ENCODE measurements at regions not wholly inside any gene's neighbourhood (a gene's known extent, or its start where the extent isn't known, plus 50 kb on each side); places are given as distances from the start of the nearest gene placed in this dataset.

DNA sequence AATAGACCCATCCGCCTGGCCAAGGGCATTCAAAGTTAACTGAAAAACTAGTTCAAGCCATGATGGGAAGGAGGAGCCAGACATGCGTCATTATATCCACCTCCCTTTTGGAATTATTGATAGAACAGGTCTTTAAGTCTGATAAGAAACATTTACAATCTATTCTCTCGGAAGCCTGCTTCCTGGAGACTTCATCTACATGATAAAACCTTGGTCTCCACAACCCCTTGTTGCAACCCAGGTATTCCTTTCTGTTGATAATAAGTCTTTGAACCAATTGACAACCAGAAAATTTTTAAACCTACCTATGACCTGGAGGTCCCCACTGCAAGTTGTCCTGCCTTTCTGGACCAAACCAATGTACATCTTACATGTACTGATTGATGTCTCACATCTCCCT, 451.3 kb downstream of the NAF1 start:
- DNase-seq, result no peak

DNA sequence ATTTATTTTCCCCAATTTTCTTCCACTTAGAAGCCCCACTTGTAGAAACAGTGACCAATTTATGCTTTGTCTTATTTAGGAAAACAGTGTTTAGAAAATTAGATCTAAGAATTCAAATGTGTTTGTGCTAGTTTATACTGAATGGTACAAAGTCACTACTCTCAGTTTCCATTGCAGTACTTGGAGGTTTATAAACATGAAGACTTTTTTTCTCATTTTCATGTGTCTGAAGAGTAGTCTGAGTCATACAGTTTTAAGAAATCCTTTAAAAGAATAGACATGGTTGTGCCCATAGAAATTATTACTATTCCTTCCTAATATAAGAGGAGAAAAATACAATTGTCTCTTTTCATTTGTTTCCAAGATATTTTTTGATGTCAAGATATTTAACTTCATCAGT, 458.7 kb downstream of the NAF1 start:
- no peak for DNase-seq

DNA sequence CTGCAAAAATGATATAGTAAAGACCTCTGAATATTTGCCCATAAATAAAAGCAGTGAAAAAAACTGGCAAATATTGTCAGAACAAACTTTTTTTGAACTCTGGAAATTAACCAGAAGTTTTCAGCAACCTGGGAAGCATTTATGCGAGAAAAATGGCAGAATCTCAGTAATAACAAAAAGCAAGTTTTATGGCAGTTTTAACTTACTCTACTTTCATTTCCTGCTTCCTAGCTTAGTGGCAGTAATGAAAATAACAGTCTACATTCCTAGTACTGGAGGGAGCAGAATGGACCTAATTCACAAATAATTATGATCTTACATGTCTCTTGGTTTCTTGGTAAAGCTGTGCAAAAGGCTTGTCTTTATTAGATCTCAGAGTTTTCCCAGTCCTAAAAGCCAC, 460.1 kb downstream of the NAF1 start:
- DNase-seq, result no peak

DNA sequence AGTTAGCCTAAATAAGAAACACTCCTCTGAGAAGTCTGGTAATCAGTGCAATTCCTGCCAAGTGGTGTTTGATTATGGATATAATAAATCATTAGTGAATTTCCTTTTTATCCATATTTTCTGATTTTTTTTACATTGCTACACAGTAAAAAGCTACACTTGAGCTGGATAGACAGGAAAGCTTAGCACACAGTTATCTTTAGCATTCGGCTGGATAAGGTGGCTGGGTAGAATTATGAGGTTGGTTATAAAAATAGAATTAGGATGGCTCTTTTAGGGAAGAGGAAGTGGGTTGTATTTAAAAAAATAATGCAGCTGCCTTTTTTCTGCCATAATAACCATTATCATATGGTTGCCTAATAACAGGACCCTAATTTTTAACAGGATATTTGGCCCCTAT, 460.6 kb downstream of the NAF1 start:
- no peak for DNase-seq

DNA sequence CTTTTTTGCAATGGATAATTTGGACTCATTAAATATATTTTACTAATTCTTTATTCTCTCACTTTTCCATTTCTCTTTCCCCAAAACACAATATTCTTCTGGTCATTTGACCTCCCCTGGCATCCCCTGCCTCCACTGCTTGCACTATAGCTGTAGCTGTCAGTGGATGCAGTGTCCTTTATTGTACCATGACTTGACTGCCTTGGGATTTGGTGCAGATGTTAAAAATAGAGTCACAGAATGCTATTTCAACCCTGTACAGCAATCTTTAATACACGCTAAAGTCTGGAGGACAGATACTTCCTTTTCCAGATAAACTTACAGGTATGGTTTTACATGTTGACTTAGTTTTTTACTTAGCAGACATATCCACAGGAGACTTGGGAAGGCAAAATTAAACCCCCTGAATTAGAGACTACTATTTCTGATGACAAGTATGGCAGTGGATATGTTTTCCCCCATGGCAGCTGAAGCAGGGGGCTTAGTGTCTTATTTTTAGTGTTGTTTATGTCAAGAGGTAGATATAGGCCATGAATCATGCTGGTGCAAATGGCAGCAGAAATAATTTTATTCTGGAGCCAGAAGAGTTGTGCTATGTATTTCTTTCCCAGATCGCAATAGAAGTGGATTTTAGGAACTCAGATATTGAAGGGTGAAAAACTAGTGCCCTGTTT, 461.4 kb downstream of the NAF1 start:
- no peak for DNase-seq

DNA sequence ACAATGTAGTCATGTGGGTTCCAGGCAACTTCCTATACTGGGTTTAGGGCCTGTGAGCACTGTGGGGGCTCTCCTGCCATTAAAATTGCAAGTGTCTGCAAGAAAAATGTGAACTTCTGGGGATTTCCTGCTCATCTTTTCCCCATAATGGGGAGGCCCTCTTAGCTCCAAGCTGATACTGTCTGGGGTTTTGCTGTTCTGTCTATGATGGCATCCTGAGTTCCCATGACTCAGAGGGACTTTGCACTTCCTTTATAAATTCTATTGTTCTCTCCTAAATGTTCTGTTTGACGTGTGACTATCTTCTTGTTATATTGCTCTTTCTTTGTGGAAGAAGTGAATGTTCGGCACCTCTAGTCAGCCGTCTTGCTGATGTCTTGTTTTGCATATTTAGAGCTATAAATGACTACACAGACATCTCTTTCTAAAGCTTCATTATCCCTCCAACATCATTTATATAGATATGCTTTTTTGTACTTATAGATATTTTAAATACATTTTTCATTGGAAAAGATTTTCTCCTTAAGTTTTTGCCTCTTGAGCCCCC, 465.8 kb downstream of the NAF1 start:
- DNase-seq, result no peak

DNA sequence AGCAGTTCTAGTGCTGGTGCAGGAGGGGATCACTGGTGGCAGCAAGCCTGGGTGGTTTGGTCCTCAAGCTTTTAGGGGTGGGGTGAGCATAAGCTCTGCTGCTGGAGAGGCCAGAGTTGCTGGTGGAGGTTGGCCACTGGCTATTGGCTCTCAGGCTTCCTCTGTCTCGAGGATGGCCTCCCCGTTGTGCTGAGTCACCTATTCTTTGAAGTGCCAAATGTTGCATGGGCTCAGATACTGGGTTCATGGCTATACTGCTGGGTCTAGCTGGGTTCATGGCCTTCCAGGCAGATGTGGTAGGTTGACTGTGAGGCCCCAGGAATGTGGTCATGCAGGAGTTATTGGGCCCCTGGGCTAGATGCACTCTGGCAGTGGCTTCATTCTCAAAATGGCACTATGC, 466.3 kb downstream of the NAF1 start:
- no peak for DNase-seq

DNA sequence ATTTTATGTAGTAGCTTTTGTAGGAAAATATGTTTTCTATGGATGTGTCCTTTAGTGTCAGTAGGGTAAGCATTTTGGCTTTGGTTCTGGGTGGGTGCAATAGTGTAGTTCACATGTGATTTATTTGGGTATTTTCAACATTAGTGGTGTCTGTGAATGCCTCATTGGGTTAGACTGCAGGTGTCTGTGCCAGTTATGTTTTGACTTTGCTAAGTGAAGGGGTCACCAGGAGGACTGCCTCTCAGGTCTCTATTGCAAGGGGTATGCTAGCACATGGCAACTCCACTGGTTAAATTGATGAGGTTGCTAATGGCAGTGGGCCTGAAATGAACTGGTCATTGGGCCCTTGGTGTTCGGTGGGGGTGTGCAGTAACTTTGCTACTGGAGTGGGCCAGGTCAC, 467.1 kb downstream of the NAF1 start:
- no peak for DNase-seq

DNA sequence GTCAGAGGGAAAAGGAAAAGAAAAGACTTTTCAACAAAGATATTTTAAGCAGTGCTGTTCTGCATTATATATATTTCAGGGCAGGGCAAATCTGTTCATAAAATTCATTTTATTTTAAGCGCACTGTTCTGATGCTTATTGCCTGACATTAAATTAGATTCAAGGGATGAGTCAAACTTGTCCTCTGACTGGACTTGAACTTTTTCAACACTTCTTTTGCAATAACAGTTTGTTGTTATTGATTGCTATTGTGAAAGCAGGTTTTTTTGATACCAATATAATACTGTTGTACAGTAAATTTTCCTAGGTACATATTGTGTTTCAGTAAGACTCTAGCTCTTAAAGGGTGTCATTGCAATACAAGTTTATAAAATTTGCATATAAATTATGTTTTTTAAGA, 481.3 kb downstream of the NAF1 start:
- no peak for DNase-seq

DNA sequence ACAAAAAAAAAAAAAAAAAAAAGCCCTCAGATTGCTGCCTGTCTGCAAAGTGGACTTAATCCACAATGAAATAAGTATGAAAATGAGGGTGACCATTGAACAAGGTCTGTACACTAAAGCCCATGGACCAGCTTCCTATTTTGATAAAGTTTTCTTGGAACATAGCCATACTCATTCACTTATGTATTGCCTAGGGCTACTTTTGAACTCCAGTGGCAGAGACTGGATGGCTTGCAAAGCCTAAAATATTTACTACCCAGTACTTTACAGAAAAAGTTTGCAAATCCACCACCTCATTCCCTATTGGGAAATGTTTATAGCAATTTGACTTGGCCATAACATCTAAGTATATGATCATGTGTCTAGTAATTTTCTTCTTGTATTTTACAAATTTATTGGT, 481.7 kb downstream of the NAF1 start:
- no peak for DNase-seq

DNA sequence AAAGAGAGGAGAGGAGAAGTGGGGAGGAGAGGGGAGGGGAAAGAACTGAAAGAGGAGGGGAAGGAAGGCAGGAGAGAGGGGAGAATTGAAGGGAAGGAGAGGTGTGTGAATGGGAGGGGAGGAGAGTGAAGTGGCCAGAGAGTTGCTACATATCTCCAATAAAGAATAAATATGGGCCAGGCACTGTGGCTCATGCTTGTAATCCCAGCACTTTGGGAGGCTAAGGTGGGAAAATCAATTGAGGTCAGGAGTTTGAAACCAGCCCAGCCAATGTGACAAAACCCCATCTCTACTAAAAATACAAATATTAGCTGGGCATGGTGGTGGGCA, 482.4 kb downstream of the NAF1 start:
- DNase-seq, result no peak

DNA sequence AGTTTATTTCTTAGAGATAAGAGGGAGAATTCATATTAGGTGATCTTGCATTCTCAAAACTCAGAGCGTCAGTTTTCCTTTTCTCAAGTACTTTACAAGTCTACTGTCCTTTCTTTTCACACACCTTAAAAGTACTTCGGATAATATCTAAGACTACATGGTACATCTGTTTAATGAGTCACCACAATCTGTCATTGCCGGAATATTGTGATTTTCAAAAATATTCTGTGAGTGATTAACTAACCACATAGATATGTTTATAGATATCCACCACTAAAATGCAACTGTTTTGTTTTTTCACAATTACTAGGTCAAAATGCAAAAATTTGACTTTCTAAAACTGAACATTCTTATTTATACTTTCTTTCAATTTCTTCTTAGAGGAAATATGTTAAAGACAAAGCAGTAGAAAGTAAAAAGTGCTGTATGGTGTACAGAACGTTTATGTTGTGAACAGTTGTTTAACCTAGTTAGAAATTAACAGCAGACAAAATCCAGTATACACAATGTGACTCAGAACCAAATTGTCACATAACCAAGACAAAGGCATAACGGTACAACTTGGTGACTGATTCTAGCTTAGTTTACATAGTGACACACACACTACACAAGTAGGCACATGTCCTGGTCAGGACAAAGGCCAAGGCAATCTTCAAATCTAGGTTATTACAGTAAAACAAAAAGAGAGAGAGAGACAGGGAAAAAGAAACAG, 482.9 kb downstream of the NAF1 start:
- no peak for DNase-seq

DNA sequence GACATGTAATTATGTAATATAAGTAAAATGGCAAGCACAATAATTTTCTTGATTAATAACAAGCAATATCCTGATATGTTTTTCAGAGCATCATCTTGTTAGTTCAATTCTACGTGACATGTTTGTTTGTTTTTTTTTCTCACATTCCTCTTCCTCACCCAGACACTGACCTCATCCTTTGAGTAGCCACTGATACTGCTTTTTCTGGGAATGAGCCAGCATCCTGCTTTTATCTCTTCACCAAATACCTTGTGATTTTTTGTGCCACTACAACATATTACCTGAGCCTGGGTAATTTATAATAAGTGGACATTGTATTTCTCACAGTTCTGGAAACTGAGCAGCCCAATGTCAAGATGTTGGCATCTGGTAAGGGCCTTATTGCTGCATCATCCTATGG, 484.0 kb downstream of the NAF1 start:
- no peak for DNase-seq

DNA sequence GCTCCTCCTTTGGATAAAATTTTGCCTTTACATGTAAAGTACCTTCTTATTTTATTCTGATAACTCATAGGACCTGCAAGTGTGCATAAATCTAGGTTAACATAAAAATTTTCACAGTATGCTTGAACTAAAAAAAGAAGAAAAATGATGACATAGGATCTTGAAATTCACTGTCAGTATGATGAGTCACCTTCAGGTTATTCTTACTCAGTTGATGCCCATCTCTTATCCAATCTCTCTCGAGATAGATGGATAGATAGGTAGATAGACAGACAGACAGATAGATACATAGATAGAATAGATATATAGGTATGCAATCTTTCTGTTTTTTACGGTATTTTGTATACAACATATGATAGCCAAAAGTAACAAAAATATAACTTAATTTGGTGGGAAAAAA, 485.5 kb downstream of the NAF1 start:
- no peak for DNase-seq

DNA sequence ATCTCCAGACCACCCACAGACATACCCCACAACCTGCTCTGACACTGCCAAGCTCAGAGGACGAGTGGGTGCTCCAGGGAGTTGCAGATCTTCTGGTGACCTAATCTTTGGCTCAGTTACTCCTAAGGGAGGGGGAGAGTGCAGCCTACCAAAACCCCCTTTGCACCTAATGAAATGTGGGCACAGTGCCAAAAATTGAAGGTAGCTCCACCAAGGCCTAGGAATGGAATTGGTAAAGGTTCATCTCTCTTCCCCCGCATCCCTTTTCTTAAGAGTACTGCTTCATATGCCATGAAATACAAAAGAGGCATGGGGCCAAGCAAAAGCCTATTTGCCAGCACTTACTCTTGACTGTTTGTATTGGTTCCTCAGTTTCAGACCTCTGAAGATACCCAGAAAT, 491.0 kb downstream of the NAF1 start:
- no peak for DNase-seq

DNA sequence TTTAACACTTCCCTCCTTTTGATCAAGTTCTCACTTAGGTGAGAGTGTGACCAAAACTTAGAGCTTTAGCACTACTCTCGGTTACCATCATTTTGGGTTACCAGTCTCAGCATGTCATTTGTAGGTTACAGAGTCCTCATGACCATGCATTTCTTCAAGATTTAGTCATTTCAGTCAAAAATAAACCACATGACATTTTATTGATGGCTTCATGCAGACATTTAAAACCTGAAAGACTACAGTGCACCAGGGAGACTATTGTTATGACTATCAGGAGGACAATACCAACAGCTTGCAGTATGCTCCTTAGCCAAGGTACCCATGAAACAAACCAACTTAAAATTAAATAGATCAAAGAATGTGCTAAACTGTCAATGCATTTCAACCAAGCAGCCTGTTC, 498.1 kb upstream of the FSTL5 start:
- DNase-seq, result no peak

DNA sequence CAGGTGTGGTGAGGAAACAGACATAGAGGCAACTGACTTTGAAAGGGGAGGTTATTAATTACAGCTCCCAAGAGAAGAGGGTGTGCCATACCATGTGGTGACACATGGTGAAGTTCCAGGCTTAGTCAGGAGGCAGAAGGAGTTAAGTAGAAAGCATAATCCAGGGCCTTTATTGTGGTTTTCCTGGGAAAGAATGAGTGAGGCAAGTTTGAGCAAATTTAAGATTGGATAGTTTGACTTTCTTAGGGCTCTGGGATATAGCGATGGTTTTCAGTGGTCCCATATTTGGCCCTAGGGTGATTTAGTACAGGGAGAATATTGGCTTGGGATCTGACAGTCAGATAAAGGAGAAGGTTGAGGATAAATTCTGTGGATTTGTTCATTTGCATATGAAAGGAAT, 495.9 kb upstream of the FSTL5 start:
- no peak for DNase-seq

DNA sequence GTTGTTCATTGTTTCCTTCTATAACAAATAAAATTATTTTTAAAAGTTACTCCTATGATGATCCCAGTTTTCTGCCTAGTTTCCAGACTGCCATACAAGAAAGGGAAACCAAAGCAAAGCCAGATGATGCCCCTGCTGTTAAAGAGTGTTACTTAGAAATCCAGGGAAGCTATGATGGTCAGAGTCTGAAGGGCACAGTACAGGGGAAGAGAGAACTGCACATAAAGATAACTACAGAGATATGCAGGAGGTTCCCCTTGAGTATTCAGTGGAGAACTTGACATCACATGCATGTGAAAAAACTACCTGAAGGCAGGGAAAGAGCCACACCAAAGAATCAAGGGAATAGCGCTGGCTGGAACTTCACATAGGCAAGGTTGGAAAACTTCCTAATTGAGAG, 494.2 kb upstream of the FSTL5 start:
- no peak for DNase-seq

DNA sequence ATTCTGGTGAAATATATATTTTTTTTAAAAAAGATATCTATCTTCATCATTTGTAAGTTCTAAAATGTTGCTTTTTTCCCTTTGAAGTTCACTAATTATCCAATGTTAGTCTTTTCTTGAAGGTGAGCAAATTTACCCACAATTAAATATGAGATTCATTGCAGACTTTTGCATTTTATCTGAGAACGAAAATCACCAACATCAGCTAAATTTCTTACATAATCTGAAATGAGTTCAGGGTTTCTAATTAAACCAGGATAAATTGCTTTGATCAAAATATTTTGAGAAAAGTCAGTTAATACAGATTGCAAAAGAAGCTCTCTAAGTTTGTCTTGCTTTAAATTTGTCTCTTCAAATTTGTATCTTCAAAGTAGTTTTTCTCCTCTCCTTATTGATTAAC, 486.4 kb upstream of the FSTL5 start:
- no peak for DNase-seq

DNA sequence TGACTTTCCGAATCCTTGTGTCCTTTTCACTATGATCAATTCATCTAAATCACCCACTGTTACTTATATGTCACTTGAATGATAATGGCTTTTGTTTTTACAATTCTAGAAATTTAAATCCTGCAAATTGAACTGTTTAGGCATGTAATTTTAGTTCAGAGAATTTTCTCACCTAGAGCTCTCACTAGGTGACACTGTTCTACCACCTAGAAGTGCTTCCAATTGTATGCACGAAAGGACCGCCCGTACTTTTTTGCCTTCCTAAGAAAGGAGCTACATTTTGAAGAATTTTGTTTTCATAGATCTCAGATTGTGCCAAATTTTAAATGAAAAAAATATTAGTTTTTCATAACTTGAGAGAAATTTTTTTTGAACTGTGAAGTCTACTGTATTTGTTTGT, 481.6 kb upstream of the FSTL5 start:
- no peak for DNase-seq

DNA sequence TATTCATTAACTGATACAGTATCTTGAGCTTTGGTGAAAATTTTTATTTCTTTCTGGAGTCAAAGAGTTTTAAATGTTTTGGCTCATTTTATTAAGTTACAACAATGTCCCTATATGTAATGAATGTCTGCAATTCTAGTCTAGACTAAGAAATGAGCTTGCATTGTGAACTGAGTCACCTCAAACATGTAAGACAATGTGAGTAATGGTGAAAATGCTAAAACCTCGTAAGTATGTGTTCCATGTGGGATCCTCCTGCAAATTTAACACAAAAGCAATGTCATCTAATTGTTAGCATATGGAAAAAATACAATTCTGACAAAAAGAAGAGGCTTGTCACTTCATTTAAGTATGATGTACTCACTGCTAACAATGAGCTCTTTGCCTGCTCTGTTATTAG, 480.5 kb upstream of the FSTL5 start:
- no peak for DNase-seq

DNA sequence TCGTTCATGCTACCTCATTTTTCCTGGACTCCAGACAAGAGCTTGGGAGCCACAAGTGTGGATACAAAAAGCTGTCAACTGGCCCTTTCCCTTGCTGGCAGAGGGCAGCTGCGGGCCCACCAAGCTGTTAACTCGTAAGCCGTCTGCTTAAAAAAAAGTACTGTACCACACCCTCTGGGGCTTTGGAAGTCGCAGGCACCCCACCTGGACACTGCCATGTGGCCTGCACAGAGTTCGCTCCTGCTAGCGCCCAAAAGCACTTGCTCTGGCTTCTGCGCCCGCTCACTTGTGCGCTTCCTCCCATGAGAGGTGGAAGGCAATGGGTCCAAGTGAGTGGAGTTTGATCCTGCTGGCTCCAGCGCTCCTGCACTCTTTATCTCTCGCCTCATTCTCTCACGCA, 476.4 kb upstream of the FSTL5 start:
- no peak for DNase-seq

DNA sequence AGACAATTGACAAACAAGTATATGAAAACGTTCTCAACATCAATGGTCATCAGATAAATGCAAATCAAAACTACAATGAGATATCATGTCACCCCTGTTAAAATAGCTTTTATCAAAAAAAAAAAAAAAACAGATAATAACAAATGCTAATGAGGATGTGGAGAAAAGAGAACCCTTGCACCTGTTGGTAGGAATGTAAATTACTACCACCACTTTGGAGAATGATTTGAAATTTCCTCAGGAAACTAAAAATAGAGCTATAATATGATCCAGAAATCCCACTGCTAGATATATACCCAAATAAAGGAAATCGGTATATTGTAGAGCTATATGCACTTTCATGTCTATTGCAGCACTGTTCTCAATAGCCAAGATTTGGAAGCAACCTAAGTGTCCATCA, 470.6 kb upstream of the FSTL5 start:
- no peak for DNase-seq

DNA sequence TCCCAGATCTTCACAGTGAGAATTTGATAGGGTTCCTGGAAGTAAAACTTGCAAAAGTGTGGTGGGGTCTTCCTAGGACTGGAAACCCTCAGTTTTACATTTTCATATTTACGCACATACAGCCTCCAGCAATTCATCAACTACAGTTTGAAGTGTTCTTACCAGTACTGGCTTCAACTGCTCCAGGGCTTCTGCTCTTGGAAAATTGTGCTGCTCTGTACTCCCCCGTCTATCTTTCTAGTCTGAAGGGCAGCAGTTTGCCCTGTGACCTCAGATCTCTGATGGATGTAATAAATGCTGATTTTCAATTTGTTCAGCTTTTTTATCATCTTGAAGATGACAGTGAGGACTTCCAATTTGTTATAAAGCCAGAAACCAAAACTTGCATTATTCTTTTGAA, 458.9 kb upstream of the FSTL5 start:
- no peak for DNase-seq

DNA sequence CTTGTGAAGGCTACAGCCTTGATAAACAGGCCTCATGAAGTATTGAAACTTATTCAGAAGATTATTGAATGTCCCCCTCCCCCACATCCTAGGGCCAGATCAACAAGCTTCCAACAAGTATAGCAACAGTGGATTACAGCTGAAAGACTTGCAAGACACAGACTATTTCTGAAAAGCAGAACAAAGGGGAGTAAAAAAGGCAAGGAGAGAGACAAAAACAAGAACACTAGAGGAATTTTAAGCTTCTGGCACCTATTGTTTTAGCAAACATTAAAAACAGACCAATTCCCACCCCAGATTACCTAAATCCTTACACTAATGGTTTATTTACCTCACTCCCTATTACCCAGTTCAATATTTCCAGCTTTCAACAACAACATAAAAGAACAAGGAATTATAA, 446.3 kb upstream of the FSTL5 start:
- no peak for DNase-seq
